GM04503 (cell line): ENCODE measurements at regions not wholly inside any gene's neighbourhood (a gene's known extent, or its start where the extent isn't known, plus 50 kb on each side); places are given as distances from the start of the nearest gene placed in this dataset.
"Not testable (repeated sequence)": the region's sequence is repeated elsewhere in the genome, so short reads cannot be mapped to it uniquely, and the experiment has no call there.

Source experiments
- DNase-seq: peaks from one replicate; pipeline ENCODE4 v3.0.0-alpha.2; 2012; ENCODE audit warnings: low read depth

DNA sequence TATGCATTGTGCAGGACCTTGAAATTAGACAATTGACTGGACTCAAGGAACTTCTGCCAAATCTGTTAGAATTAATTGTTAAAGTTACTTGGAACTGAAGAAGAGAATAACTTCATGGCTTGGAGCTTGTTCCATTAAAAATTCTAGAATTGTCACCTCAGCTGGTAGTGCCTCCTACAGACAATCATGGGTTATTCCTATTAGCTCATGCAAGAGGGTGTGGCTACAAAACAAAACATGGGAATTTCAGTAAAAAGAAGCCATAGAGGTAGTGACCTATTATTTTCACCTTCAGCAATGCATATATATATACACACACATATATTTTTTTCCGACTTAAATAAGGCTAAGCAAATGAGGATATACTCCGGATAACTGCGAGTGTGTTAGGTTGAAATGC is 181.9 kb upstream of the DTNA start:
- no peak for DNase-seq

DNA sequence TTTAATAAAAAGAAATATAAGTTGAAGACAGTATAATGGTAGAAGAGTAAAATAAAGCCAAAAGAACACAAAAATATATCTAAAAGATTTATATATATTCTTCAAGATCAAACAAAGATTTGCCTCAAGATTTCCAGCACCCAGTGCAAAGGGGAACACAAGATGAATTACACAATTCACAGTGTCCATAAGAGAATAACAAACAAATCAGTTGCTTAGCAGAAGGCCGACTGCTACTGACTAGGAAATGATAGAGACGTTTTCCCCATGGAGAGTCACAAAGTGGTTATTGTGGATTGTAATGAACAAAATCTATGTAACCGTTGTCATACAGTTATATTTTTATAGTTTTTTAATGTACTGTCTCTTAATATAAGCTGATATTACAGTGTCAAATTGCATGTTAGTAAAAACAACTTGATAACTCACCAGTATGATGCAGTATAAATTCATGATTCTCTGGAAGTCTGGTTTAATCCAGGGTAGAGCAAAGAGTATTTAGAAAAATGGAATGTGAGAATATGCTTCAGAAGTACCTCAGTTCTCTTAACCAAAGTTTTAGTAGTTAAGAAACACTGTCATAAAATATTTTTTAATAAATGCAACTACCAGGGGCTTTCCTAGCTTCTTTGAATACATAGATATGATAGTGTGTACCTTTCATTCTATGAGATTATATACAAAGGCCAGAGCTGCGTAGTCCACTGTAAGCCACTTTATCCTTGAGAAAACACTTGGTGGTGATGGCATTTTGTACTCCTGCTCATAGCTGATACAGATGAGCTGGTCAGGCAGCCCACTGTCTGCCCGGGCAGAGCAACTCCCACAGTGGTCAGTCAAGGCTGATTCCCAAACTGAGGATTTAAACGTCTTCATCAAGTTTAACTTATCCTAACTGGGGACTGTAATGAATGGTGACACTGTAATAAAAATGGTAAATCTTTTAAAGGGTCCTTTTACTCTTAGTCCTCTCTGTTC is 180.5 kb upstream of the DTNA start:
- DNase-seq: no peak

DNA sequence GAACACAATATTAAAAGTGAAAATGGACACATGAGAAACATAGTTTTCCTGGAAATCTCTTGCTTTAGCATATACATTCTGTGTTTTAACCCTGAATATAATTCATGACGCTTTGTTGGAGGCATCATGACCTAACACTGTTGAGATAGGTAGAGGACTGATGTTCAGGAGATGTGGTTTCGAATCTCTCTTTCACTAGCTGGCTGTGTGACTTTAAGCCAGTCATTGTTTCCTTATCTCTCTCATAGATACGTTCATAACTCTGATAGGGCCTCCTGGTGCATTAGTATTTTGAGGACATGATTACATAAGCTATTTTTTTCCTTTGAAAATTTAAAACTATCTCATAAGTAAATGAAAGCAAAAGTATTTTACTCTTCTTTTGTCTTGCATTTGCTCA is 179.0 kb upstream of the DTNA start:
- DNase-seq: no peak

DNA sequence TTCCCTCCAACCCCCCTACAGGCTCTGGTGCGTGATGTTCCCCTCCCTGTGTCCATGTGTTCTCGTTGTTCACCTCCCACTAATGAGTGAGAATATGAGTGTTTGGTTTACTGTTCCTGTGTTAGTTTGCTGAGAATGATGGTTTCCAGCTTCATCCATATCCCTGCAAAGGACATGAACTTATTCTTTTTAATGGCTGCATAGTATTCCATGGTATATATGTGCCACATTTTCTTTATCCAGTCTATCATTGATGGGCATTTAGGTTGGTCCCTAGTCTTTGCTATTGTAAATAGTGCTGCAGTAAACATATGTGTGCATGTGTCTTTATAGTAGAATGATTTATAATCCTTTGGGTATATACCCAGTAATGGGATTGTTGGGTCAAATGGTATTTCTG is 175.5 kb upstream of the DTNA start:
- DNase-seq: not testable (repeated sequence)

DNA sequence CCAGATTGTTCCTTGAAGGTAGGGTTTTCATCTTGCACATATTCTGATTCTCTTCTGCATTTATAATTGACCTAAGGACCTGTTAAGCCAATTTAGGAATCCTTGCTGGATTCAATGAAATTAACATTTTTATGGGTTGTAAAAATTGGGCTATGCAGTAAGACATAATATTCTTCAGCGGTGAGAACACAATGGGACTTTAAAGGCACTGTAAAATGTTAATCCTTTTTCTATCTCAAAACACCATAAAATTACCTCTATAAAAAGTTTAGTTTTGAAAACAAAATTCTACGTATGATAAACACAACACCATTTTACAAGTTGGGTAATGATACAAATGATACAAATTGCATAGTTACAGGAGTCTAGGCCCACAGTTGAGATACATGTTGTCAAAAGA is 169.2 kb upstream of the DTNA start:
- no peak for DNase-seq

DNA sequence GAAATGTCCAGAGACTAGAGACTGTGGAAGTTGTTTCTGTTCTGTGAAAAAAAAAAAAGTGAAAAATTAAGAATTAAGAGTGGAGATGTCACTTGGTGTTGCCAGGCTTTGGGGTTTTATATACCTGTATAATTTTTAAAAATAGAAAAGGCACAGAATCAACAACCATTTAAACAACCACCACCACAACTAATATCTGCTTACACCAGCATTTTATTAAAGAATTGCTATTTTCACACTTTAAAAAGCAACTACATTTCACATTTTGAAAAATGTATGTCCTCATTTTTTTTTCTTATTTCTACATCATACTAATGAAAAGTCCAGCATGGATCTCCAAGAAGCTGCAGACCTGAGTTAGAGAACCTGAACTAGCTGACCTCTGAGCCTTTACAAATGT is 167.5 kb upstream of the DTNA start:
- DNase-seq: no peak

DNA sequence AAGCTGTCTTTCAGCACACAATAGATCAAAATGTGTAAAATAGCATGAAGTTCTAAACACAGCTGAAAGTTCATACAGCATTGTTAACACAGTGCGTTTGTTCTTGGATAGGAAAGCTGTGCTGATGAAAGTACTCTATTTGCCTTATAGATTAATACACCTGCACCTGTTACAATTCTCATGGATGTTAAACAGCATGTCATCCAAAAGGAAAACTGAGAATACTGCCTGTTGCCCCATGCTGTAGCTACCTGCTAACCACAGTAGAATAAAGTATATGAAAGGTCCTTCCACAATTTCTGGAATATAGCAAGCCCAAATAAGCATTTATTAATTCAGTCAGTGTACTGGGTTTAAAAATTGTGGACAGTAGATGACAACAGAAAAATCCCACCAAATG is 166.7 kb upstream of the DTNA start:
- DNase-seq: no peak

DNA sequence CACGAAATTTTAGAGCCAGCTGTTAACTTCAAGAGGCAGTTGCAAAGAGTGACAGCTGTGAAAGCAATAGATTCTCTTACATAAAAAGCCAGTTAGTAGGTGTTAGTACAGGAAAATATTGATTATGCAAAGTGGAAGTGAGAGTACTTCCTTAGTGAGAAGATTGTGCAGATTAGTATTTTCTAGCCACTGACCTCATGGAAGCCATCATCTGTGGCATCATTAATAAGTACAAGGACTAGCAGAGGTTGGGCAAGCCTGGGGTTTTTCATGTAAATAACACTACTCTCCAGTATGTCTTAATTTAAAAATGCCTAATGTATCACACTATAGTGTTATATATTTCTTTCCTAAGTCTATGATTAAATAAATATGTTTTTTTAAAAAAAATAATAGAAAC is 166.2 kb upstream of the DTNA start:
- DNase-seq: no peak

DNA sequence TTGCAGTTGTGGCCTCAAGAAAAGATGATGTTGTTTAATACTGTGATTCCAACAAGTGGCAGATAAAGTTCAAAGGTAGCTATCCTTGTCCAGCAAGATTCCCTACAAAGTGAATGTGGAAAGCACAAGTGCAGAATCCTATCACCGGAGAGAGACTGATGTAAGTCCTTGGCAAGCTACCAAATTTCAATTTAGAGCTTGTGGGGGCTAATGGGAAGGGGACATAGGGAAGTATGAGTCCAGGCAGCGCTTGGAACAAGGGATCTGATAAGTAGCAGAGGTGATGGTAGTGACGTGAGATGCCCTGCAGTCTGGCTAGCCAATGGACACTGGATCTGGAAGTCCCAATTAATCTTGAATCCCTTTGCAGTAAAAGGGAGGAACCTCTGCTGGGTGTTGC is 165.2 kb upstream of the DTNA start:
- DNase-seq: no peak

DNA sequence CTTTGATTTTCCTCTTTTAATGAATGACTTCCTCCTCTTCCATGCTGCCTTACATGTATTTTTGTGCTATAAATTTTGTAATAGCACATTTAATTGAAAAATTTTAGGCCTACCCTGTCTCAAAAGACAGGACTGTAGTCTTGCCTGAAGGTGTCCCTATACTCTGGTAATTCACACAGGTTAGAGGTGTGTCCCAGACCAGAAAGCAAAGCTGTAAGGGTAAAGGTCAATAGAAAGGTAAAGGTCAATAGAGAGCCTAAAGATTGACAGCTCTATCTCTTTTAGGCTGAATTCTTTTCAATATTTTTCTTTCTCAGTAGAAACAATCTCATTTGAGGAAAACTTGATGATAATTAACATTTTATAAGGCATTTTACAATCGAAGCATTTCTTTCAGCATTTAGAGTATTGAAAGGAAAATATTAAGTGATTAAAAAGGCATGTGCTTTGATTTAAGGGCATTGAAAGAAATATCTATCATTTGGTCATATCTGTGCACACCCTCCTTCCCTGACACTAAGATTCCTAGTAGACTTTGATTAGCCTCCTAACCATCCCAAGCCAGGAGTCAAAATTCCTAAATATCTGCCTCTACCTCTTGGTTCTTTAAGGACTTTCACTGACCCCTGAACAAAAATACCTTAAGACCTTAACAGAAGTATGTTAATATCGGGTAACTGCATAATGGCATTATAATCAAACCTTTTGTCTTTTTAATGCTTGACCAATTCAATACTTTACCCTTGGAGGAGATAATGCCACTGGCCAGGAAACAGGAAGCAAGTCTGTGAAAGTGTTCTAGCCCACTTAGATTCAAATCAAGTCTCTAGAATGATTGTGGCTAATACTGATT is 161.8 kb upstream of the DTNA start:
- DNase-seq: no peak

DNA sequence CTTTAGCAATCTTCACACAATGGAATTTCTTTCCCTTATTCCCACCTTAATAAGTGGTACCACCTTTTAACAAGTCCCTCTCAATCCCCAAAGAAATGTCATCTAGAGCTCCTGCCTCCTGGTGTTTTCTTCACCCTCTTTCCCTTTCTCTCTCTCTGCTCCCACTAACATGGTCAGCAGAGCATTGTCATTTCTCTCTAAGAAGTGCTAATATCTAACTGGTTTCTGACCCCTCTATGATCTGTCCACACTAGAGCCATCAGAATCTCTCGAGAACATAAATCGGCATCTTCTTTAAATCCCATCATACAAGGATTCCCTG is 161.2 kb upstream of the DTNA start:
- DNase-seq: no peak

DNA sequence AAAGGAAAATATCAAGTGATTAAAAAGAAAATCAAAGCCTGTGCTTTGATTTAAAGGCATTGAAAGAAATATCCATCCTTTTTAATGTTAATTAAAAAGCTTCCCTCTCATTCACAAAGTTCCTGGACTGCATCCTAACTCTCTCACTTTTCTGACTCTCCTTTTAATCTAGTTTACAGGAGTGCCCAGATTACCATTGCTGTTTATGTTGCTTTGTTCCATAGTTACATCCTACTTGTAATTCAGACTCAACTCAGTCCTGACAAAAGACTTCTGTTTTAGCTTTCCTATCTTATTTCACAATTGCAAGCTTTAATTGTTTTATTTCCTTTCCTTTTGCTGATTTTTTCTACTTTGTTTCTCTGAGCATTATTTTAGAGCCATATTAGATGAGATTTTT is 160.7 kb upstream of the DTNA start:
- DNase-seq: no peak

DNA sequence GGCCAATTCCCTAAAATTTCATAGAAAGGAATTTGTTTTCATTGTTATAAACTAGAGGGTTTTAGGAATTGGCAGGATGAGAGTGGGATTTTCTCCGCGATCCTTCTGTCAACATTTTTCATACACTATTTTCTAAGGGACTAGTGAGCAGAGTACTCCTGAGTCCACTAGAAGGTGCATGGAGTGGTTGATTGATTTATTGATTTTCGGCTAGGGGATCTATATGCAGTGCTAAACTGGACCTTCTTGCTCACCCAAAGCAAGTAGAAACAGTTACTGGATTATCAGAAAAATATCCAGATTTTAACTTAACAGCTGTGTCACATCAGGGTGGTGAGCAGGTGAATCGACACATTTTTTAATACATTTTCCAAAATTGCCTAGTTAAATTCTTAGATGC is 159.9 kb upstream of the DTNA start:
- no peak for DNase-seq

DNA sequence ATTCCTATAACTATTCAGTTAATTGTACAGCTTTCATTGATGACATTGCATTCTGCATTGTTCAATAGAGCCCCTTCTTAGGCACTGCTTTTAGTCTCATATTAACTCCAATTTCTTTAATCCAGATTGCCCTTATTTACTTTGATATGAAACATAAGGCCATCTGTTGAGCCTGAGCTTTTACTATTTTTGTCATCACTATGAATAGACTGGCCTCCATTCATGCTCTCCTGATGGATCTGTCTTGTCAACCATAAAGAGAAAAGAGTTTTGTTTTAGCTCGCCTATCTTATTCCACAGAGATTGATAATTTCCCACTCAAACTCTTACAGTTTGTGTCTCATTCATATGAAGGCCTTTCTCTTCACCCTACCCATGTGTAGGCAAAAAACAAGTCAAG is 159.2 kb upstream of the DTNA start:
- no peak for DNase-seq

DNA sequence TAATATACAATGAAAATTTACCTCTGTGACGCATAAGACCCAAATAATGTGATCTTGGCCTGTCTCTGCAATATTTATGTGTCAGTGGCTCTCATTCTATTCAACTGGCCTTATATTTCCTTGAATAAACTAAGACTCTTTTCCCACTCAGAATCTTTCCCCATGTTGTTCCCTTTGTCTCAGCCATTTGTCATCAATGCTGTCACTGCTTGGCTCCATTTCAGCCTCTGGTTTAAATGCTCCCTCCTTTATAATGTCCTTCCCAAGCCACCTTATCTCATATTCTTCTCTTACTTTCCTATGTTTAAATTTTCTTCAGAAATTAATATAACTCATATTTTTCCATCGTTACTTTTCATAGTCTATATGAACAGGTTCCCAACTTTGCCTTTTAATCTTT is 158.3 kb upstream of the DTNA start:
- no peak for DNase-seq

DNA sequence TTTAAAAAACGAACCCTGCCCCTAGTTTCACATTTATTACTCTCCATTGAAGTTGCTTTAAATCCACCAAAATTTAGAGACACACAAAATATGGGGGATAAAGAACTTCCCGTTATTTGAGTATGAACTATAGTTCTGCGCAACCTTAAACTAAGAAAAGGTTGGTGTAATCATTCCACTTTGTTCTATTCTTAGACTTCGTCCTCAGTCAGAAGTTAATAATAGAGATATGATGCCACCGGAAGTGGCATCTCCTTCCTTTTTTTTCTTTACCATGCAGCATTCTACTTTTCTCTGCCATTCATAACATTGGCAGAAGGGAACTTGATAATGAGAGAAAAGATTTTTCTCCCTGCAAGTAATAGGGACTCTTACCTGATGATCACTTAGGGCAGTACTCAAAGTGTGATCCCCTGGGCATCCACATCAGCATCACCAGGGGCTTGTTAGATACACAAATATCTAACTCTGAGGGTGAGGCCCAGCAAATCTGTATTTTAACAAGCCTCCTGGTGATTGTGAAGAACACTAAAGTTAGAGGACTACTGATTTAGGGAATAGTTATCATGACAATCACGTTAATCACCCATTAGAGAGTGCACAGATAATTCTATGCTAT is 147.7 kb upstream of the DTNA start:
- DNase-seq: no peak

DNA sequence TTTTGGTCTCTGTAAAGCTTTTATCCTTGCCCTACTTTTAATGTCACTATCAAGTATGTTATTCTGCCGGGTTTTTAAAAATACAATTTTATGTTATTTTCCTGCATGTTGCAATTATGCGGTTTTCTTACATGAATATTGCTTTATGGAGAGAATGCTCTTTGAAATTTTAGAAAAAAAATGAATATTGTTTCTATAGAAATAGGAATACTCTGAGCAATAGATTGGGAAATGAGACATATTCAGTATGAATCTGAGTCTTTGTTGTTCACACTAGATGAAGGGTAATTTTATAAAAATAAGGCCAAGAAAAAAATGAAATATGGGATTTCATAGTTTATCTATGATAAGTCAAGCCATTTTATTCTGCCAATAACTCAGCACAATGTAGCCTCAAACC is 142.2 kb upstream of the DTNA start:
- no peak for DNase-seq

DNA sequence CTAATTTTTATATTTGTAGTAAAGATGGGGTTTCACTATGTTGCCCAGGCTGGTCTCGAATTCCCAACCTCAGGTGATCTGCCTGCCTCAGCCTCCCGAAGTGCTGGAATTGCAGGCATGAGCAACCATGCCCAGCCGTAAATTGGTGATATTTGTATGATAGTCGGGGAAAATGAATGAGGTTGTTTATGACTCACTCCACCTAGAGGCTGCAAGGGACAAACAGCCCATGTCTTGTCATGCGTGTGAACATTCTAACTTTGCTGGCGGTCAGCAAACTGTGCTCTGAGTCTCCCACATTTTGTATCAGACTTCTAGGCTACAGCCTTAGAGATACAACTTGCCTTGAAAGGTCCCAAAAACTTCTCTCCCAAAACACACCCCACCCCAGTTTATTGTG is 133.5 kb upstream of the DTNA start:
- no peak for DNase-seq

DNA sequence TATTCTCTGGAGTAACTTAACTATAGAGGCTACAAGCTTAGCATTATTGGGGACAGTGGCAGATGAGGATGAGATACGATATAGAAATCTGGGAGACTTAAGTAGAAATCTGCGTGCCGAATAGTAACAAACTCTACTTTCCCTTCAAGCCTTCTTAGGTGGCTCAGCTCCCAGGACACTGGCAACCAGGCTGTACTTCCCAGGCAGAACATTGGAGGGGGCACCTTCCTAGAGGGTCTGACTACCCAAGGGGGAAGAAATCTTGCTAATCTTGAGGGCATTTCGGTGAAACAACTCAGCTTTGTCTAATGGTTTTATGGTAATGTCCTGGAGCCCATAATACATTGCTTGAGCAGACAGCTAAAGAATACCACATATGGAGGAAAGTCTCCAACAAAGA is 126.2 kb upstream of the DTNA start:
- no peak for DNase-seq

DNA sequence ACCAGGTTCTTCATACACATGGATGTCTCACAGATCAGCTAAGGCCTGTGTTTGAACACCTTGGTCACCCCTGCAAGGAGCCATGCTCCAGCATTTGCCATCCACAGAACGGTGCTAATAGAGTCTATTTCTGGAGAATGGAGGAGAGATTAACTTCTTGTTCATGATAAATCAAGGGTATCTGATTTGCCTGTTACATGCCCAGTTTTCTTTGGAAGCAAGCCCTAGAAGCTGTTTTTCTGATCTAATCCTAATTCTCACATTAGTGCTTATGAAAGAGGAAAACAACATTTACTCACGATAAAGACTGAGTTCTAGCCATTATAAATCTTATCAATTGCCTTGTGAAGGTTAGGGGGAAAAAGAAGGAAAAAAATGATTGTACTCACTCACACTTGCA is 119.6 kb upstream of the DTNA start:
- no peak for DNase-seq

DNA sequence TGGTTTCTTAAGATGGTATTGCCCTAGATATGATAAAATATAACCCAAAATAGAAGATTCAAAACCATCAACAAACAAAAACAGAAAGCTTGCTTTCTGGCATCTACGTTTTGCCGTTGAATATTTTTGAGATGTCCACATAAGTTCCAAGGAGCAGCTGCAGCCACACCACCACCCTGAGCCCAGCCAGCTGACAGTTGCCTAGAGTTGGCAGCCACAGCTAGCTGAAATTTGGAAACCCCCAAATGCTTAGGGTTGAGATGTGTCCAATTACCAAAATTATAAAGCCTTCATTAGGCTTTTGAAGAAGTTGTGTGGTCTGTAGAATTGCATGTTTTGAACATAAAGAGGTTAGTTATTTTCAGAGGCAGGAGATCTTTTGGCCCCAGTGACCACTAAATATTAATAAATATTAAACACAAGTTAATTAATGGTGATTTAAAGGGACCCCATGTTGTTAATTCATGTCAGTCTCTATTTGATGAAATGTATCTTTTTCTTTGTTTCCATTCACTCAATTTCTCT is 118.1 kb upstream of the DTNA start:
- no peak for DNase-seq

DNA sequence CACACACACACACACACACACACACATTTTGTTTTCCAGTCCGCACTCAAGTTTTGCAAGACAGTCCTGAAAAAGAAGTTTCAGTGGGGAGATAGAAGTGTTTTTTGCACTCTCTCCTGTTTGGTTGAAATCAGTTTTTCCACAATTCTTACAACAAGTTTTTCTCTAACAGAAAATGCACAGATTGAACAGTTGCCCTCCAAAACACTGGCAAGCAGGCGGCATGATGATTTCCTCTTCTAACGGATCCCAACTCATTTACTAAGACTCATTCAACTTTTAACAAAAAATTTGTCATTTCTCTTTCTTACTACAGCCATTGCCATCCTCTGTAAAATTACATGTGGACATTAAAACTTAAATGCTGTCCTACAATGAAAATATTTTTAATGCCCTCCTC is 117.6 kb upstream of the DTNA start:
- no peak for DNase-seq

DNA sequence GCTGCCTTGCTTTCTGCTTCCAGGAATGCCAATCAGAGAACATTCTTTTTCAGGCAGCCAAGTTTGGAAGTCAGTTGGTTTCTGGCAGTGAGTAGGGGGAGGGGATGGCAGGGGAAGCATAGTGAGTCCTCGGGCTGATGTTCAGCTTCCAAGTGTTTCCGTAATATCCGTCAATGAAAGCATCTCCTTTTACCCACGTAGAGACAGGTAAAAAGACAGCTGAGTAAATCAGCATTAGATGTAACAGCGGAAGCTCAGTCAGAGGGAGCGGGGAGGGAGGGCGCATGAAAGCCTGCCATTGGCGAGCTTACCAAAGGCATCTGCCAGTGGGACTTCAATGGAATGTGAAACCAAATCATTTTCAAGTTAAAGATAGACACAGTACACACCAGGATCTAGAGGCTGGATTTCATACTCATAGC is 117.1 kb upstream of the DTNA start:
- peak; percentile 15 for DNase-seq
